GM19467 (cell line): ENCODE measurements at regions not wholly inside any gene's neighbourhood (a gene's known extent, or its start where the extent isn't known, plus 50 kb on each side); places are given as distances from the start of the nearest gene placed in this dataset.

ENCODE experiments used
- ATAC-seq: cut with Tn5 transposase; IDR thresholded peaks from one replicate; pipeline ENCODE4 v1.9.1; 2021; ENCODE audit warnings: mild to moderate bottlenecking, moderate library complexity; ENCODE audit not compliant: unreplicated experiment

- ATAC-seq, result no peak
Observed at GRCh38 chr12:125303337-125303736, 238.1 kb downstream of the AACS start.

- no peak for ATAC-seq
Observed at GRCh38 chr12:125304029-125304428, 238.8 kb downstream of the AACS start.

GRCh38 chr12:125305231-125305630, 240.0 kb downstream of the AACS start:
- ATAC-seq, result no peak

- ATAC-seq, result no peak
Observed at GRCh38 chr12:125310461-125310860, 245.2 kb downstream of the AACS start.

GRCh38 chr12:125311050-125311449, 245.8 kb downstream of the AACS start:
- no peak for ATAC-seq

- ATAC-seq, result no peak
Observed at GRCh38 chr12:125312471-125312870, 247.2 kb downstream of the AACS start.

GRCh38 chr12:125314051-125314755, 249.0 kb downstream of the AACS start:
- ATAC-seq, result no peak

- no peak for ATAC-seq
Observed at GRCh38 chr12:125315771-125316170, 250.5 kb downstream of the AACS start.

GRCh38 chr12:125320177-125320576, 254.9 kb downstream of the AACS start:
- no peak for ATAC-seq

- ATAC-seq, result no peak
Observed at GRCh38 chr12:125324861-125325490, 259.7 kb downstream of the AACS start.

- ATAC-seq, result no peak
Observed at GRCh38 chr12:125329239-125330102, 264.2 kb downstream of the AACS start.

GRCh38 chr12:125330645-125331341, 265.6 kb downstream of the AACS start:
- peak; percentile 83 for ATAC-seq

GRCh38 chr12:125331342-125332052, 266.3 kb downstream of the AACS start:
- ATAC-seq, result no peak

GRCh38 chr12:125332900-125333299, 267.7 kb downstream of the AACS start:
- no peak for ATAC-seq

- ATAC-seq, result no peak
Observed at GRCh38 chr12:125336246-125336645, 271.0 kb downstream of the AACS start.

GRCh38 chr12:125340791-125341190, 275.6 kb downstream of the AACS start:
- ATAC-seq, result no peak

- ATAC-seq, result no peak
Observed at GRCh38 chr12:125341422-125341821, 276.2 kb downstream of the AACS start.

- ATAC-seq, result no peak
Observed at GRCh38 chr12:125343649-125344048, 278.4 kb downstream of the AACS start.

GRCh38 chr12:125346362-125346761, 281.1 kb downstream of the AACS start:
- no peak for ATAC-seq

GRCh38 chr12:125351788-125352187, 286.6 kb downstream of the AACS start:
- ATAC-seq, result no peak
